GM12878 (cell line): ENCODE measurements at regions not wholly inside any gene's neighbourhood (a gene's known extent, or its start where the extent isn't known, plus 50 kb on each side); places are given as distances from the start of the nearest gene placed in this dataset.

Experiments used
- ATAC-seq: fragments of 200-7000 bp; cut with Tn5 transposase; 3 replicates; pipeline ENCODE4 v1.9.1; 2020; ENCODE audit warnings: mild to moderate bottlenecking, moderate library complexity
- BruUV-seq: library from RNA; stranded (reverse); fragments of 400-500 nt; replicated peaks from 2 replicates; lab custom pipeline; 2021; lab: Mats Ljungman, UMichigan
- CTCF ChIA-PET: fragments of 300-600 bp; sonication (Branson Sonifier 250); formaldehyde crosslinking; extraction: SDS; loops from one replicate; lab custom pipeline; 2021; ENCODE audit warnings: inconsistent platforms; lab: Yijun Ruan, JAX
- POLR2A ChIA-PET: fragments of 350-600 bp; formaldehyde crosslinking; extraction: SDS; loops from one replicate; lab custom pipeline; 2021; ENCODE audit warnings: inconsistent platforms; lab: Charles Lee
- RAD21 ChIA-PET: fragments of 300-600 bp; sonication (Branson Sonifier 250); formaldehyde crosslinking; loops from one replicate; lab custom pipeline; 2023; ENCODE audit warnings: antibody characterized with exemption; ENCODE audit not compliant: unreplicated experiment; lab: Charles Lee
- SMC1A ChIA-PET: fragments of 300-600 bp; sonication (Branson Sonifier 250); formaldehyde crosslinking; loops from one replicate; lab custom pipeline; 2023; ENCODE audit not compliant: unreplicated experiment, uncharacterized antibody; lab: Charles Lee
- DNase-seq: peaks from one replicate; pipeline ENCODE4 v3.0.0-alpha.2; 2011; ENCODE audit warnings: low read depth, low spot score
- FAIRE-seq: peaks from 3 replicates; lab custom pipeline; 2011; peaks lifted over from hg19 to GRCh38; lab: Jason Lieb, UNC
- H2AFZ ChIP-seq: 2 replicates; pipeline ENCODE4 v1.6.0; 2011; ENCODE audit warnings: low read depth, low read length, control low read depth; ENCODE audit not compliant: control insufficient read depth
- H3K27ac ChIP-seq: 2 replicates; pipeline ENCODE4 v1.5.1; 2011; ENCODE audit warnings: control low read depth; ENCODE audit not compliant: control insufficient read depth, insufficient read depth
- H3K27me3 ChIP-seq, 2 experiments: replicated peaks in 1 of 2; 2 replicates each; pipeline versions ENCODE4 v1.6.0 to v1.6.1; 2011; ENCODE audit warnings: low read length in 1 of 2; ENCODE audit not compliant: control insufficient read depth in 2 of 2, insufficient read depth in 2 of 2
- H3K36me3 ChIP-seq, 2 experiments: 2 replicates each; pipeline ENCODE4 v1.5.1; 2011; ENCODE audit warnings: low read length in 1 of 2; ENCODE audit not compliant: control insufficient read depth in 2 of 2, insufficient read depth in 2 of 2
- H3K4me1 ChIP-seq: 2 replicates; pipeline ENCODE4 v1.6.1; 2011; ENCODE audit warnings: mild to moderate bottlenecking, low read length, moderate library complexity, mixed read lengths; ENCODE audit not compliant: control insufficient read depth, insufficient read depth
- H3K4me2 ChIP-seq: 2 replicates; pipeline ENCODE4 v1.6.0; 2011; ENCODE audit warnings: control low read depth; ENCODE audit not compliant: control insufficient read depth, insufficient read depth
- H3K4me3 ChIP-seq: fragments of 200-600 bp; sonication (generic); 2 replicates; pipeline ENCODE4 v1.5.1; 2016
- H3K79me2 ChIP-seq: 2 replicates; pipeline ENCODE4 v1.6.0; 2011; ENCODE audit warnings: low read length; ENCODE audit not compliant: control insufficient read depth, insufficient read depth
- H3K9ac ChIP-seq: 2 replicates; pipeline ENCODE4 v1.8.0; 2011; ENCODE audit warnings: low read length, control low read depth, mixed read lengths; ENCODE audit not compliant: control insufficient read depth, insufficient read depth
- H3K9me3 ChIP-seq: replicated peaks from 3 replicates; pipeline ENCODE4 v1.5.1; 2011; ENCODE audit warnings: mild to moderate bottlenecking, low read length; ENCODE audit not compliant: control insufficient read depth, insufficient read depth
- H4K20me1 ChIP-seq: 2 replicates; pipeline ENCODE4 v1.6.0; 2011; ENCODE audit not compliant: control insufficient read depth, insufficient read depth
- ASH2L ChIP-seq: fragments of 300-600, 200-600 bp; sonication (generic); IDR thresholded peaks from 2 replicates; pipeline ENCODE4 v1.6.1; 2017; ENCODE audit warnings: low read depth, mild to moderate bottlenecking, borderline replicate concordance
- CBX5 ChIP-seq: sonication (generic); IDR thresholded peaks from 2 replicates; pipeline ENCODE4 v1.6.1; 2016; ENCODE audit warnings: low read depth, moderate library complexity, mild to moderate bottlenecking, inconsistent platforms
- ETV6 ChIP-seq, 2 experiments: fragments of 450-650 bp in 1 of 2; IDR thresholded peaks in 1 of 2; conservative IDR thresholded peaks in 1 of 2; 2 replicates each; pipeline ENCODE4 v1.6.1; 2014; ENCODE audit warnings: antibody characterized with exemption in 1 of 2, borderline replicate concordance in 1 of 2, low read depth in 1 of 2, mild to moderate bottlenecking in 1 of 2, moderate library complexity in 1 of 2
- EZH2 ChIP-seq: IDR thresholded peaks from 2 replicates; pipeline ENCODE4 v1.6.1; 2012; ENCODE audit warnings: low read depth, mild to moderate bottlenecking, control low read depth, inconsistent platforms, low read length, borderline replicate concordance; ENCODE audit not compliant: control insufficient read depth
- FOXK2 ChIP-seq: fragments of 450-650 bp; IDR thresholded peaks from 2 replicates; pipeline ENCODE4 v1.6.1; 2017; ENCODE audit warnings: mild to moderate bottlenecking, moderate library complexity
- GATAD2B ChIP-seq: fragments of 450-650 bp; conservative IDR thresholded peaks from 2 replicates; pipeline ENCODE4 v1.6.1; 2017; ENCODE audit warnings: low read depth, mild to moderate bottlenecking, moderate library complexity
- JUND ChIP-seq: IDR thresholded peaks from 2 replicates; pipeline ENCODE4 v1.6.1; 2012; ENCODE audit warnings: low read depth, mild to moderate bottlenecking, low read length, improper control_type of control experiment, moderate library complexity
- RBBP5 ChIP-seq: fragments of 200-600 bp; sonication (generic); conservative IDR thresholded peaks from 2 replicates; pipeline ENCODE4 v1.6.1; 2016
- YBX1 ChIP-seq: fragments of 450-650 bp; IDR thresholded peaks from 2 replicates; pipeline ENCODE4 v1.6.1; 2016; ENCODE audit warnings: antibody characterized with exemption
- YY1 ChIP-seq: IDR thresholded peaks from 2 replicates; pipeline ENCODE4 v1.6.1; 2011; ENCODE audit warnings: low read depth, mild to moderate bottlenecking, low read length
- WGBS: methylation state at CpG from one replicate; pipeline ENCODE4 v1.1.6; 2016; ENCODE audit warnings: low lambda C conversion rate; ENCODE audit not compliant: insufficient replicate concordance, insufficient coverage; ENCODE audit errors: missing lambda C conversion rate; 5-methylcytosine and 5-hydroxymethylcytosine counted together
- in situ Hi-C: fragments of 300-500 bp; cut with MboI; formaldehyde crosslinking; loops from 9 replicates; pipeline ENCODE4 v1.14.3; 2018; ENCODE audit warnings: mixed read lengths
- intact Hi-C: fragments of 100-400 bp; cut with micrococcal nuclease; formaldehyde crosslinking; loops from one replicate; pipeline ENCODE4 v1.14.2; 2022; ENCODE audit not compliant: unreplicated experiment
- TF ChIP-seq, protein P1 (sequence below): fragments of 450-650 bp; IDR thresholded peaks from 2 replicates; pipeline ENCODE4 v1.6.1; 2018; ENCODE audit warnings: mild to moderate bottlenecking, low read depth, moderate library complexity; ENCODE audit not compliant: partially characterized antibody
- TF ChIP-seq, protein P2 (sequence below): fragments of 150-350 bp; IDR thresholded peaks from 2 replicates; pipeline ENCODE4 v1.6.1; 2016; ENCODE audit warnings: low read depth, low read length
- TF ChIP-seq, protein P3 (sequence below): fragments of 450-650 bp; IDR thresholded peaks from 2 replicates; pipeline ENCODE4 v1.6.1; 2018; ENCODE audit warnings: borderline replicate concordance, mild to moderate bottlenecking; ENCODE audit not compliant: partially characterized antibody
- TF ChIP-seq, protein P4 (sequence below): fragments of 450-650 bp; IDR thresholded peaks from 2 replicates; pipeline ENCODE4 v1.6.1; 2017; ENCODE audit warnings: mild to moderate bottlenecking, low read depth, inconsistent platforms; ENCODE audit not compliant: poor library complexity, severe bottlenecking

DNA sequence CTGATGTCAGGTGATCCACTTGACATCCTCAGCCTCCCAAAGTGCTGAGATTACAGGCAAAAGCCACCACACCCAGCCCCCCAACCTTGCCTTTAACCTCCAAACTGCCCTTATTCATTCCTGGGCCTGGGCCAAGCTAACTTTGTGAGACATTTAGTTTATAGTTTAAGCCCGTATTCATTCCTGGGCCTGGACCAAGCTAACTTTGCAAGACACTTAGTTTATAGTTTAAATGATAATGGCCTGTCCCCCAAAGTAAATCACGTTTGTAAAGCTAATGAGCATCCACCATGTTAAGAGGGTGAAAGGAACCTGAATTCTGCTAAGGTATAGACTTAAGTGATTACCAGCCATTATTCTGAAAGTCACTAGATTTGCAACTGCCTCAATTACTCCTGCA is 68.7 kb downstream of the NEURL3 start:
- H3K9ac ChIP-seq, result no peak overlapping the region
- intact Hi-C loops, result no loop called here
- no peaks in the 10 kb centered on the region for H3K4me1 ChIP-seq
- H3K79me2 ChIP-seq, result no peaks in the 10 kb centered on the region
- no peak overlapping the region for H3K27ac ChIP-seq
- no peak overlapping the region for H2AFZ ChIP-seq
- no peaks in the 10 kb centered on the region for H4K20me1 ChIP-seq
- FAIRE-seq, result no peak
- H3K4me3 ChIP-seq, result no peak overlapping the region
- ATAC-seq, result no peak
- CTCF ChIA-PET, result interaction anchor here (2.2 kb wide), 1 partner anchor 30 kb away, joined by 7 read pairs; no protein-coding TSS in a partner anchor
- H3K9me3 ChIP-seq, result peaks cover 9% of the 10 kb centered on the region; the same call in 2 of the 3 replicates
- no peaks in the 10 kb centered on the region for H3K36me3 ChIP-seq
- no TSS peak for BruUV-seq
- 41% methylated on average over 2 of the region's 2 CpGs for WGBS
- H3K27me3 ChIP-seq, result no peaks in the 10 kb centered on the region
- H3K4me2 ChIP-seq, result no peak overlapping the region
- DNase-seq, result no peak
- SMC1A ChIA-PET, result no interaction called here
- in situ Hi-C loops, result no loop called here
- POLR2A ChIA-PET, result no interaction called here
- RAD21 ChIA-PET, result no interaction called here
- TF ChIP-seq CBX5 (no peak), JUND (no peak), ASH2L (no peak), YBX1 (no peak), GATAD2B (no peak), ETV6 (conservative IDR thresholded peaks at IDR 0.05 in 1 of 2, IDR thresholded peaks at IDR 0.05 in 1 of 2; ENCODE audit: borderline replicate concordance in 1 of 2, low read depth in 1 of 2) (no peak), FOXK2 (no peak), RBBP5 (no peak), YY1 (no peak), EZH2 (no peak)
- TF ChIP-seq, protein P1, sequence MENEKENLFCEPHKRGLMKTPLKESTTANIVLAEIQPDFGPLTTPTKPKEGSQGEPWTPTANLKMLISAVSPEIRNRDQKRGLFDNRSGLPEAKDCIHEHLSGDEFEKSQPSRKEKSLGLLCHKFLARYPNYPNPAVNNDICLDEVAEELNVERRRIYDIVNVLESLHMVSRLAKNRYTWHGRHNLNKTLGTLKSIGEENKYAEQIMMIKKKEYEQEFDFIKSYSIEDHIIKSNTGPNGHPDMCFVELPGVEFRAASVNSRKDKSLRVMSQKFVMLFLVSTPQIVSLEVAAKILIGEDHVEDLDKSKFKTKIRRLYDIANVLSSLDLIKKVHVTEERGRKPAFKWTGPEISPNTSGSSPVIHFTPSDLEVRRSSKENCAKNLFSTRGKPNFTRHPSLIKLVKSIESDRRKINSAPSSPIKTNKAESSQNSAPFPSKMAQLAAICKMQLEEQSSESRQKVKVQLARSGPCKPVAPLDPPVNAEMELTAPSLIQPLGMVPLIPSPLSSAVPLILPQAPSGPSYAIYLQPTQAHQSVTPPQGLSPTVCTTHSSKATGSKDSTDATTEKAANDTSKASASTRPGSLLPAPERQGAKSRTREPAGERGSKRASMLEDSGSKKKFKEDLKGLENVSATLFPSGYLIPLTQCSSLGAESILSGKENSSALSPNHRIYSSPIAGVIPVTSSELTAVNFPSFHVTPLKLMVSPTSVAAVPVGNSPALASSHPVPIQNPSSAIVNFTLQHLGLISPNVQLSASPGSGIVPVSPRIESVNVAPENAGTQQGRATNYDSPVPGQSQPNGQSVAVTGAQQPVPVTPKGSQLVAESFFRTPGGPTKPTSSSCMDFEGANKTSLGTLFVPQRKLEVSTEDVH, result no peak
- TF ChIP-seq, protein P2, sequence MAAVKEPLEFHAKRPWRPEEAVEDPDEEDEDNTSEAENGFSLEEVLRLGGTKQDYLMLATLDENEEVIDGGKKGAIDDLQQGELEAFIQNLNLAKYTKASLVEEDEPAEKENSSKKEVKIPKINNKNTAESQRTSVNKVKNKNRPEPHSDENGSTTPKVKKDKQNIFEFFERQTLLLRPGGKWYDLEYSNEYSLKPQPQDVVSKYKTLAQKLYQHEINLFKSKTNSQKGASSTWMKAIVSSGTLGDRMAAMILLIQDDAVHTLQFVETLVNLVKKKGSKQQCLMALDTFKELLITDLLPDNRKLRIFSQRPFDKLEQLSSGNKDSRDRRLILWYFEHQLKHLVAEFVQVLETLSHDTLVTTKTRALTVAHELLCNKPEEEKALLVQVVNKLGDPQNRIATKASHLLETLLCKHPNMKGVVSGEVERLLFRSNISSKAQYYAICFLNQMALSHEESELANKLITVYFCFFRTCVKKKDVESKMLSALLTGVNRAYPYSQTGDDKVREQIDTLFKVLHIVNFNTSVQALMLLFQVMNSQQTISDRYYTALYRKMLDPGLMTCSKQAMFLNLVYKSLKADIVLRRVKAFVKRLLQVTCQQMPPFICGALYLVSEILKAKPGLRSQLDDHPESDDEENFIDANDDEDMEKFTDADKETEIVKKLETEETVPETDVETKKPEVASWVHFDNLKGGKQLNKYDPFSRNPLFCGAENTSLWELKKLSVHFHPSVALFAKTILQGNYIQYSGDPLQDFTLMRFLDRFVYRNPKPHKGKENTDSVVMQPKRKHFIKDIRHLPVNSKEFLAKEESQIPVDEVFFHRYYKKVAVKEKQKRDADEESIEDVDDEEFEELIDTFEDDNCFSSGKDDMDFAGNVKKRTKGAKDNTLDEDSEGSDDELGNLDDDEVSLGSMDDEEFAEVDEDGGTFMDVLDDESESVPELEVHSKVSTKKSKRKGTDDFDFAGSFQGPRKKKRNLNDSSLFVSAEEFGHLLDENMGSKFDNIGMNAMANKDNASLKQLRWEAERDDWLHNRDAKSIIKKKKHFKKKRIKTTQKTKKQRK, result no peak
- TF ChIP-seq, protein P3, sequence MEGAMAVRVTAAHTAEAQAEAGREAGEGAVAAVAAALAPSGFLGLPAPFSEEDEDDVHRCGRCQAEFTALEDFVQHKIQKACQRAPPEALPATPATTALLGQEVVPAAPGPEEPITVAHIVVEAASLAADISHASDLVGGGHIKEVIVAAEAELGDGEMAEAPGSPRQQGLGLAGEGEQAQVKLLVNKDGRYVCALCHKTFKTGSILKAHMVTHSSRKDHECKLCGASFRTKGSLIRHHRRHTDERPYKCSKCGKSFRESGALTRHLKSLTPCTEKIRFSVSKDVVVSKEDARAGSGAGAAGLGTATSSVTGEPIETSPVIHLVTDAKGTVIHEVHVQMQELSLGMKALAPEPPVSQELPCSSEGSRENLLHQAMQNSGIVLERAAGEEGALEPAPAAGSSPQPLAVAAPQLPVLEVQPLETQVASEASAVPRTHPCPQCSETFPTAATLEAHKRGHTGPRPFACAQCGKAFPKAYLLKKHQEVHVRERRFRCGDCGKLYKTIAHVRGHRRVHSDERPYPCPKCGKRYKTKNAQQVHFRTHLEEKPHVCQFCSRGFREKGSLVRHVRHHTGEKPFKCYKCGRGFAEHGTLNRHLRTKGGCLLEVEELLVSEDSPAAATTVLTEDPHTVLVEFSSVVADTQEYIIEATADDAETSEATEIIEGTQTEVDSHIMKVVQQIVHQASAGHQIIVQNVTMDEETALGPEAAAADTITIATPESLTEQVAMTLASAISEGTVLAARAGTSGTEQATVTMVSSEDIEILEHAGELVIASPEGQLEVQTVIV, result no peak
- TF ChIP-seq, protein P4, sequence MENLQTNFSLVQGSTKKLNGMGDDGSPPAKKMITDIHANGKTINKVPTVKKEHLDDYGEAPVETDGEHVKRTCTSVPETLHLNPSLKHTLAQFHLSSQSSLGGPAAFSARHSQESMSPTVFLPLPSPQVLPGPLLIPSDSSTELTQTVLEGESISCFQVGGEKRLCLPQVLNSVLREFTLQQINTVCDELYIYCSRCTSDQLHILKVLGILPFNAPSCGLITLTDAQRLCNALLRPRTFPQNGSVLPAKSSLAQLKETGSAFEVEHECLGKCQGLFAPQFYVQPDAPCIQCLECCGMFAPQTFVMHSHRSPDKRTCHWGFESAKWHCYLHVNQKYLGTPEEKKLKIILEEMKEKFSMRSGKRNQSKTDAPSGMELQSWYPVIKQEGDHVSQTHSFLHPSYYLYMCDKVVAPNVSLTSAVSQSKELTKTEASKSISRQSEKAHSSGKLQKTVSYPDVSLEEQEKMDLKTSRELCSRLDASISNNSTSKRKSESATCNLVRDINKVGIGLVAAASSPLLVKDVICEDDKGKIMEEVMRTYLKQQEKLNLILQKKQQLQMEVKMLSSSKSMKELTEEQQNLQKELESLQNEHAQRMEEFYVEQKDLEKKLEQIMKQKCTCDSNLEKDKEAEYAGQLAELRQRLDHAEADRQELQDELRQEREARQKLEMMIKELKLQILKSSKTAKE, result no peak
